Activated CD8-positive, alpha-beta T cell treated with anti-CD3 and anti-CD28 coated beads for 36 hours (primary cell): ENCODE measurements at regions not wholly inside any gene's neighbourhood (a gene's known extent, or its start where the extent isn't known, plus 50 kb on each side); places are given as distances from the start of the nearest gene placed in this dataset.

Experiments
- ATAC-seq: fragments of 200-7000 bp; cut with Tn5 transposase; one replicate; pipeline ENCODE4 v1.10.0; 2021; ENCODE audit warnings: mild to moderate bottlenecking, moderate library complexity
- CTCF ChIA-PET: fragments of 350-600 bp; sonication (Branson Sonifier 250); formaldehyde crosslinking; loops from one replicate; lab custom pipeline; 2021; ENCODE audit warnings: antibody characterized with exemption; lab: Charles Lee
- POLR2A ChIA-PET: fragments of 350-600 bp; sonication (Branson Sonifier 250); formaldehyde crosslinking; loops from one replicate; lab custom pipeline; 2021; ENCODE audit warnings: antibody characterized with exemption; lab: Charles Lee
- DNase-seq: peaks from one replicate; pipeline ENCODE4 v3.0.0-alpha.2; 2020
- H3K27ac Mint-ChIP-seq: one replicate; pipeline ENCODE4 v1.8.0; 2021; ENCODE audit warnings: mild to moderate bottlenecking, mixed read lengths
- H3K27me3 Mint-ChIP-seq: one replicate; pipeline ENCODE4 v1.8.0; 2021; ENCODE audit warnings: mixed read lengths
- H3K36me3 Mint-ChIP-seq: one replicate; pipeline ENCODE4 v1.8.0; 2021; ENCODE audit warnings: low read depth, mixed read lengths
- H3K4me1 Mint-ChIP-seq: one replicate; pipeline ENCODE4 v1.8.0; 2021; ENCODE audit warnings: low read depth, mixed read lengths
- H3K4me3 Mint-ChIP-seq: one replicate; pipeline ENCODE4 v1.8.0; 2021; ENCODE audit warnings: mild to moderate bottlenecking, moderate library complexity, mixed read lengths
- H3K9me3 Mint-ChIP-seq: one replicate; pipeline ENCODE4 v1.8.0; 2021; ENCODE audit warnings: mixed read lengths
- CTCF ChIP-seq: fragments of 200-600 bp; IDR thresholded peaks from one replicate; pipeline ENCODE4 v1.8.0; 2022; ENCODE audit warnings: antibody characterized with exemption, mild to moderate bottlenecking
- intact Hi-C: fragments of 100-400 bp; cut with micrococcal nuclease; formaldehyde crosslinking; loops from one replicate; pipeline ENCODE4 v1.10.0; 2022

DNA sequence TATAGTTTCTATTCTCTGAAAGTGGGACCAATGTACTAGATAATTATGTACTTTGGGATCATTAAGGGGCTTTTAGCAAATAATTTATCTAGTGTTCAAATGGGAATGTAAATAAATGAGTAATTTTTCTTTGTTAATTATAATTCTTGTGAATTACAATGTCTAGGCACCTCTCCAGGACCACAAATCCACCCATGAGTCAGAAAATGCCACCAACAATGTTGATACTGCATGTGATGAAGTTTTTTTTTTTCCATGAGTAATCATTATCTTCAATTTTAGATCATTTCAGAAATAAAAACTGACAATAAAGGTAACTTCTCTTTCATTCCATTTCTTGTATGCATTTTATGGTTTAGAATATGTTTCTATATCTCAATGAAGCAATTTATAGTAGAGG, 470.3 kb downstream of the VRK1 start:
- no peak for DNase-seq
- TF ChIP-seq CTCF = no peak
- Mint-ChIP-seq H3K27ac (no peak overlapping the region), H3K27me3 (no peaks in the 10 kb centered on the region), H3K4me1 (peaks cover 5% of the 10 kb centered on the region), H3K36me3 (no peaks in the 10 kb centered on the region), H3K4me3 (no peak overlapping the region), H3K9me3 (no peaks in the 10 kb centered on the region)
- intact Hi-C loops = no loop called here
- CTCF ChIA-PET = no interaction called here
- POLR2A ChIA-PET = no interaction called here
- ATAC-seq = no peak

DNA sequence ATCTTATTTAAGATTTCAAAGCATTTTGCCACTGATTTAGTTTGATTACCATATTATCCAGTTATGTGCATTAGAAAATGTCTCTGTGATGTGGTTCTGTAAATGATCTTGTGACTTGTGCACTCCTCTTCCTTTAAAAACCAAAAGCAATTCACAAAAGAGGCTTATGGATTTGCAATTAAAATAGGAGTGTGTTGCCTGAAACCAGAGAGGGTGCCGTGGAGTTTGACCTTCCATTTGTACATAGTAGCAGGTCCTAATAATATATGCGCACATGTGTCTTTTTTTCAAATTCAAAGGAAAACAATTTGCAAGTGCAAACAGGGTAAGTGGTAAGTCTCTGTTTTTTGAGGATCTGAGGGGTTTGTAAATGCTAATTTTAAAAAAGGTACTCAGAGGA, 470.9 kb downstream of the VRK1 start:
- H3K36me3 Mint-ChIP-seq = no peaks in the 10 kb centered on the region
- peaks cover 5% of the 10 kb centered on the region for H3K4me1 Mint-ChIP-seq
- ChIA-PET CTCF (no interaction called here), POLR2A (no interaction called here)
- no peak for ATAC-seq
- no peaks in the 10 kb centered on the region for H3K27me3 Mint-ChIP-seq
- TF ChIP-seq CTCF = no peak
- H3K27ac Mint-ChIP-seq = no peak overlapping the region
- no peak for DNase-seq
- intact Hi-C loops = no loop called here
- no peaks in the 10 kb centered on the region for H3K9me3 Mint-ChIP-seq
- H3K4me3 Mint-ChIP-seq = no peak overlapping the region

DNA sequence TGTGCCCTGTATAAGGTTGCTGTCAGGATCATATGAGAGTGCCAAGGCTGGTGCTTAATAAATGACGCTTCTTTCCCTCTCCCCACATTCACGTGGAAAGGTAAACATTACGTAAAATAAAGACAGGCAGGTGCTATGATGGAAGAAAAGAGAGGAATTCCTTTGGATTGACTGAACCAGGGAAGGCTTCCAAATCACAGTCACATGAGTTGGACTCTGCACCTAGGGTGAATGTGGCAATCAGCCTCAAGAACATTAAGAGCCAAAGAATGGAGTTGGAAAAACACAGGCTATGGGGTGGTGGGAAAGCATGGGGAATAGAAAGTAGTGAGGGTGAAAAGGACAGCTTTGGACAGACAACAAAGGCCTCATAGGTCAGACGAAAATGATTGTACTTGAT, 473.1 kb downstream of the VRK1 start:
- H3K27me3 Mint-ChIP-seq = no peaks in the 10 kb centered on the region
- CTCF ChIA-PET = no interaction called here
- H3K27ac Mint-ChIP-seq = no peak overlapping the region
- H3K9me3 Mint-ChIP-seq = no peaks in the 10 kb centered on the region
- ATAC-seq (no peak), DNase-seq (no peak)
- peaks cover 5% of the 10 kb centered on the region for H3K4me1 Mint-ChIP-seq
- intact Hi-C loops = no loop called here
- POLR2A ChIA-PET = no interaction called here
- no peak for TF ChIP-seq CTCF
- no peak overlapping the region for H3K4me3 Mint-ChIP-seq
- H3K36me3 Mint-ChIP-seq = no peaks in the 10 kb centered on the region

DNA sequence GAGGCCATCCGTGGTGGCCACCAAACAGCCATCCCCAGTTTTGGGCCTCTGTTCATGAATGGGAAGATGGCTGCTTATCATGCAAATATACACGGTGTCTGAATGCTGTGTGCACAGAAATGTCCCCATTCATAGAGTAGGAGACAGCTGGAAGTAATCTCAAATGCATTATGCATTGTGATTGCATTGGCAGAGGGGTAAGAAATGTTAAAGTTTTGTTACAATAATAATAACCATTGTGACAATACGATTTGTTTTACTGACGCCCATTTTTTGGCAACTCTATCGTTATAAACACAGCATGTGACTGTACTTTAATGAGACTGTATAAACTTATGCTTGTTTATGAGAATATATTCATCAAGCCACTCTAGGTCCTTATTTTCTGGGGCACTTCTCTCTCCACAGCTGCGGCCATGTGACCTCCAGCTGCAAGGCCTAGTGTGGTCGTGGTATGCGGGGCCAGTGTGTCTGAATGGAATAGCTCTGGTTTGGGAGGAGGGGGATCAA, 474.3 kb downstream of the VRK1 start:
- no peaks in the 10 kb centered on the region for H3K27me3 Mint-ChIP-seq
- ChIA-PET CTCF (no interaction called here), POLR2A (no interaction called here)
- no peak overlapping the region for H3K4me3 Mint-ChIP-seq
- intact Hi-C loops = no loop called here
- H3K27ac Mint-ChIP-seq = no peak overlapping the region
- no peak for TF ChIP-seq CTCF
- no peaks in the 10 kb centered on the region for H3K36me3 Mint-ChIP-seq
- ATAC-seq (no peak), DNase-seq (no peak)
- H3K9me3 Mint-ChIP-seq = no peaks in the 10 kb centered on the region
- peaks cover 15% of the 10 kb centered on the region for H3K4me1 Mint-ChIP-seq

DNA sequence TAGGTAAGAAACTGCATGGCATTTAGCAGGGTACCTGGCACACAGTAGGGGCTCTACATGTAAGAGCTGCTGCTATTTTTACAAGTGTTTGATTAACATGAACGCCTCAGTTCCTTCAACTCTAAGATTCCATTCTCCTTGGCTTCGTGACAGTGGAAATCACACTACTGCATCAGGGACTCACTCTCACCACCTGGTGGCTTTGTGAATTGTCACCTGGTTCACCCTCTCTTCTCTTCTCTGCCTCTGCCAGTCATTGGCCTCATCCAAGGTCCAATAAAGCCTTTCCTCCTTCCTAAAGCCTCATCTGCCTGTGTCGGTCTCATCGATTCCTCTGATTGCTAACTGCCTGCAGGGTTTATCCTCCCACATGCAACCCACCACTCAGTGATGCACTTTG, 476.4 kb downstream of the VRK1 start:
- intact Hi-C loops = no loop called here
- ChIA-PET CTCF (interaction anchor here (0.6 to 1.1 kb wide), 2 partner anchors 34 to 185 kb away, joined by 3 read pairs; no protein-coding TSS in a partner anchor), POLR2A (no interaction called here)
- no peak for TF ChIP-seq CTCF
- no peaks in the 10 kb centered on the region for H3K9me3 Mint-ChIP-seq
- no peak for ATAC-seq
- H3K36me3 Mint-ChIP-seq = no peaks in the 10 kb centered on the region
- DNase-seq = no peak
- H3K4me1 Mint-ChIP-seq = peaks cover 17% of the 10 kb centered on the region
- H3K27me3 Mint-ChIP-seq = no peaks in the 10 kb centered on the region
- H3K27ac Mint-ChIP-seq = no peak overlapping the region
- H3K4me3 Mint-ChIP-seq = no peak overlapping the region
